ENCODE measurements at regions not wholly inside any gene's neighbourhood (a gene's known extent, or its start where the extent isn't known, plus 50 kb on each side); places are given as distances from the start of the nearest gene placed in this dataset.
"Not testable (repeated sequence)": the region's sequence is repeated elsewhere in the genome, so short reads cannot be mapped to it uniquely, and the experiment has no call there.

DNA sequence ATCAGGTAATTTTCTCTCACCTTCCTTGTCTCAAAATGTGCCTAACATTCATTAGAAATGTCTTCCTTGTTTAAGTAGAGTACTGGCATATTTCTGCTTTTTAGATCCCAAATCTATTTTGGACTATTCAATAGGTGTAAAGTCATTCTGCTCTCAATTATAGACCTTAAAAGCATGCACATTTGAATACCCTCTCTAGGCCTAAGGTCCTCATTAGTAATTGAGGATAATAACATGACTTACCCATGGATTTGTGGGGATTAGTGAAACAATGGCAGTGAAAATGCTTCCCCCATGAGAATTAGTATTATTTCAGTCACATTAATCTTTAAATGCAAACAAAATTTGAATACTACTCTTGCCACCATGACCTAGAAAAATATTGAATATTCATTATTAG lies 1073.0 kb upstream of the CELF2 start:
- Histone ChIP-seq H3K27ac (ENCODE audit: low read depth in 2 of 2, low read length in 2 of 2) (no peak overlapping the region), H3K4me1 (ENCODE audit: control insufficient read depth in 2 of 3, insufficient read depth in 2 of 3, low read depth in 1 of 3, low read length in 3 of 3) (no peaks in the 10 kb centered on the region), H3K9me3 (ENCODE audit: control insufficient read depth in 2 of 3, insufficient read depth in 1 of 3, low read length in 3 of 3) (no peaks in the 10 kb centered on the region), H3K4me3 (ENCODE audit: low read length in 3 of 3) (no peak overlapping the region), H3K27me3 (ENCODE audit: control insufficient read depth, insufficient read depth, low read length) (no peaks in the 10 kb centered on the region), H3K36me3 (ENCODE audit: control insufficient read depth in 2 of 3, insufficient read depth in 3 of 3, low read length in 3 of 3) (no peaks in the 10 kb centered on the region), H3K9ac (ENCODE audit: low read length in 3 of 3) (no peak overlapping the region)
- TF ChIP-seq CTCF (IDR thresholded peaks at IDR 0.05; ENCODE audit: borderline replicate concordance, extremely low read depth, insufficient read depth) = no peak
- DNase-seq = no peak
- FAIRE-seq = no peak
- intact Hi-C loops (cut with DNase I) = no loop called here

DNA sequence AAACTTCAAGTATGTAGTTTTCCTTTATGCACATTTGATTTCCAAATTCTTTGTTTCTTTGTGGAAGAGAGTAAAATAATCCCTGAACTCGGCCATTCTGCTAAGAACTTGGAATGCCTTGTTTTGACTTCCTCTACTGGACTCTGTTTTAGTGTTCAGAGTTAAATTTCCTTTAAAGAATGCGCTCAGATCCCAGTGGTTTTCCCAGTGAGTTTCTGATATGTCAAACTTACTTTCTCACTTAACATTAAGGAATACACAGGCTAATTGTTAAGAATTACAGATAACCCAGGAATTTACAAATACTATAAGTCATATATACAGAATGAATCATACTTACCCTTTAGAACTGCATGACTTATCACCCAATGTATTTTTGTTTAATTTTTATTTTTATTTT lies 1067.6 kb upstream of the CELF2 start:
- H3K4me1 ChIP-seq (ENCODE audit: control insufficient read depth in 2 of 3, insufficient read depth in 2 of 3, low read depth in 1 of 3, low read length in 3 of 3) = no peaks in the 10 kb centered on the region
- intact Hi-C loops (cut with DNase I) = no loop called here
- no peaks in the 10 kb centered on the region for H3K27me3 ChIP-seq (ENCODE audit: control insufficient read depth, insufficient read depth, low read length)
- DNase-seq (no peak), FAIRE-seq (no peak)
- H3K9ac ChIP-seq (ENCODE audit: low read length in 3 of 3) = no peak overlapping the region
- H3K4me3 ChIP-seq (ENCODE audit: low read length in 3 of 3) = no peak overlapping the region
- no peaks in the 10 kb centered on the region for H3K9me3 ChIP-seq (ENCODE audit: control insufficient read depth in 2 of 3, insufficient read depth in 1 of 3, low read length in 3 of 3)
- H3K27ac ChIP-seq (ENCODE audit: low read depth in 2 of 2, low read length in 2 of 2) = no peak overlapping the region
- no peaks in the 10 kb centered on the region for H3K36me3 ChIP-seq (ENCODE audit: control insufficient read depth in 2 of 3, insufficient read depth in 3 of 3, low read length in 3 of 3)
- TF ChIP-seq CTCF (IDR thresholded peaks at IDR 0.05; ENCODE audit: borderline replicate concordance, extremely low read depth, insufficient read depth) = no peak

- DNase-seq = no peak
- Histone ChIP-seq H3K36me3 (ENCODE audit: control insufficient read depth in 2 of 3, insufficient read depth in 3 of 3, low read length in 3 of 3) (no peaks in the 10 kb centered on the region), H3K27me3 (ENCODE audit: control insufficient read depth, insufficient read depth, low read length) (no peaks in the 10 kb centered on the region), H3K9me3 (ENCODE audit: control insufficient read depth in 2 of 3, insufficient read depth in 1 of 3, low read length in 3 of 3) (no peaks in the 10 kb centered on the region), H3K9ac (ENCODE audit: low read length in 3 of 3) (no peak overlapping the region), H3K4me1 (ENCODE audit: control insufficient read depth in 2 of 3, insufficient read depth in 2 of 3, low read depth in 1 of 3, low read length in 3 of 3) (no peaks in the 10 kb centered on the region), H3K27ac (ENCODE audit: low read depth in 2 of 2, low read length in 2 of 2) (no peak overlapping the region), H3K4me3 (ENCODE audit: low read length in 3 of 3) (no peak overlapping the region)
- no peak for FAIRE-seq
- no peak for TF ChIP-seq CTCF (IDR thresholded peaks at IDR 0.05; ENCODE audit: borderline replicate concordance, extremely low read depth, insufficient read depth)
- intact Hi-C loops (cut with DNase I) = no loop called here
Measured at GRCh38 chr10:9951481-9952257, 1066.0 kb upstream of the CELF2 start.

- no peak for TF ChIP-seq CTCF (IDR thresholded peaks at IDR 0.05; ENCODE audit: borderline replicate concordance, extremely low read depth, insufficient read depth)
- no peak for DNase-seq
- no peak for FAIRE-seq
Measured at GRCh38 chr10:9957351-9957750, 1060.3 kb upstream of the CELF2 start.

GRCh38 chr10:9957876-9958275 lies 1059.8 kb upstream of the CELF2 start:
- H3K4me3 ChIP-seq (ENCODE audit: low read length in 3 of 3); H3K9me3 ChIP-seq (ENCODE audit: control insufficient read depth in 2 of 3, insufficient read depth in 1 of 3, low read length in 3 of 3); H3K4me1 ChIP-seq (ENCODE audit: control insufficient read depth in 2 of 3, insufficient read depth in 2 of 3, low read depth in 1 of 3, low read length in 3 of 3); H3K27ac ChIP-seq (ENCODE audit: low read depth in 2 of 2, low read length in 2 of 2); H3K36me3 ChIP-seq (ENCODE audit: control insufficient read depth in 2 of 3, insufficient read depth in 3 of 3, low read length in 3 of 3); FAIRE-seq; DNase-seq; H3K9ac ChIP-seq (ENCODE audit: low read length in 3 of 3); H3K27me3 ChIP-seq (ENCODE audit: control insufficient read depth, insufficient read depth, low read length); intact Hi-C loops (cut with DNase I): not testable (repeated sequence)

More at GRCh38 chr10:9957351-9957750, 1060.3 kb upstream of the CELF2 start:
- Histone ChIP-seq H3K36me3 (ENCODE audit: control insufficient read depth in 2 of 3, insufficient read depth in 3 of 3, low read length in 3 of 3) (no peaks in the 10 kb centered on the region), H3K27ac (ENCODE audit: low read depth in 2 of 2, low read length in 2 of 2) (no peak overlapping the region), H3K4me1 (ENCODE audit: control insufficient read depth in 2 of 3, insufficient read depth in 2 of 3, low read depth in 1 of 3, low read length in 3 of 3) (no peaks in the 10 kb centered on the region), H3K9me3 (ENCODE audit: control insufficient read depth in 2 of 3, insufficient read depth in 1 of 3, low read length in 3 of 3) (no peaks in the 10 kb centered on the region), H3K9ac (ENCODE audit: low read length in 3 of 3) (no peak overlapping the region), H3K4me3 (ENCODE audit: low read length in 3 of 3) (no peak overlapping the region), H3K27me3 (ENCODE audit: control insufficient read depth, insufficient read depth, low read length) (no peaks in the 10 kb centered on the region)
- intact Hi-C loops (cut with DNase I) = no loop called here

All from kidney (tissue), 13 donors.